Liver (tissue), 8 donors: ENCODE measurements at regions not wholly inside any gene's neighbourhood (a gene's known extent, or its start where the extent isn't known, plus 50 kb on each side); places are given as distances from the start of the nearest gene placed in this dataset.

ENCODE experiments used
- DNase-seq: peaks from one replicate; pipeline ENCODE4 v3.0.0-alpha.2; 2017; ENCODE audit warnings: low spot score
- H3K27ac ChIP-seq, 2 donors: one replicate each; pipeline ENCODE4 v1.7.0; 2013; ENCODE audit warnings: inconsistent platforms in 2 of 2, low read length in 2 of 2, control low read depth in 1 of 2, low read depth in 1 of 2, mild to moderate bottlenecking in 1 of 2
- H3K27me3 ChIP-seq, 4 donors: one replicate each; pipeline versions ENCODE4 v1.6.1 to v1.7.0; 2013; ENCODE audit warnings: low read length in 3 of 4, inconsistent platforms in 1 of 4, mild to moderate bottlenecking in 1 of 4, moderate library complexity in 1 of 4; ENCODE audit not compliant: control insufficient read depth in 4 of 4, insufficient read depth in 4 of 4
- H3K36me3 ChIP-seq, 4 donors: one replicate each; pipeline versions ENCODE4 v1.6.1 to v1.7.0; 2013; ENCODE audit warnings: low read length in 3 of 4, mild to moderate bottlenecking in 3 of 4, low read depth in 1 of 4, moderate library complexity in 1 of 4; ENCODE audit not compliant: control insufficient read depth in 4 of 4, insufficient read depth in 3 of 4
- H3K4me1 ChIP-seq, 4 donors: one replicate each; pipeline versions ENCODE4 v1.6.1 to v1.7.0; 2013; ENCODE audit warnings: low read length in 3 of 4, mild to moderate bottlenecking in 3 of 4, moderate library complexity in 1 of 4; ENCODE audit not compliant: control insufficient read depth in 4 of 4, insufficient read depth in 4 of 4
- H3K4me3 ChIP-seq, 3 donors: one replicate each; pipeline versions ENCODE4 v1.6.1 to v1.7.0; 2013; ENCODE audit warnings: low read length in 3 of 3, control low read depth in 1 of 3, low read depth in 1 of 3, mild to moderate bottlenecking in 1 of 3
- H3K9ac ChIP-seq, 2 donors: one replicate each; pipeline ENCODE4 v1.7.0; 2013; ENCODE audit warnings: low read length in 2 of 2, mild to moderate bottlenecking in 2 of 2, moderate library complexity in 2 of 2, control low read depth in 1 of 2, low read depth in 1 of 2
- H3K9me3 ChIP-seq, 4 donors: one replicate each; pipeline versions ENCODE4 v1.6.1 to v1.7.0; 2013; ENCODE audit warnings: low read length in 3 of 4; ENCODE audit not compliant: control insufficient read depth in 4 of 4
- ATF3 ChIP-seq: IDR thresholded peaks from 2 replicates; pipeline ENCODE4 v1.6.1; 2016; ENCODE audit warnings: antibody characterized with exemption
- CTCF ChIP-seq: fragments of 150-350 bp; IDR thresholded peaks from 2 replicates; pipeline ENCODE4 v1.5.1; 2017; ENCODE audit warnings: improper control_type of control experiment, low read depth, low read length; ENCODE audit not compliant: missing input control
- EGR1 ChIP-seq, 2 donors: IDR thresholded peaks; 2 replicates each; pipeline ENCODE4 v1.6.1; 2016 to 2018; ENCODE audit warnings: antibody characterized with exemption in 2 of 2, low read depth in 2 of 2
- FOXA1 ChIP-seq: IDR thresholded peaks from 2 replicates; pipeline ENCODE4 v1.6.1; 2016; ENCODE audit warnings: antibody characterized with exemption
- FOXA2 ChIP-seq: IDR thresholded peaks from 2 replicates; pipeline ENCODE4 v1.6.1; 2016; ENCODE audit warnings: antibody characterized with exemption
- GABPA ChIP-seq, 2 donors: IDR thresholded peaks in 1 of 2; conservative IDR thresholded peaks in 1 of 2; 2 replicates each; pipeline ENCODE4 v1.6.1; 2016; ENCODE audit warnings: antibody characterized with exemption in 2 of 2, mild to moderate bottlenecking in 1 of 2, moderate library complexity in 1 of 2
- HNF4A ChIP-seq, 2 donors: conservative IDR thresholded peaks; 2 replicates each; pipeline ENCODE4 v1.6.1; 2016; ENCODE audit warnings: antibody characterized with exemption in 2 of 2, mild to moderate bottlenecking in 2 of 2
- HNF4G ChIP-seq: IDR thresholded peaks from 2 replicates; pipeline ENCODE4 v1.6.1; 2016; ENCODE audit warnings: antibody characterized with exemption
- JUND ChIP-seq, 2 donors: IDR thresholded peaks; 2 replicates each; pipeline ENCODE4 v1.6.1; 2016; ENCODE audit warnings: antibody characterized with exemption in 2 of 2
- MAX ChIP-seq: IDR thresholded peaks from 2 replicates; pipeline ENCODE4 v1.6.1; 2016; ENCODE audit warnings: antibody characterized with exemption
- NR2F2 ChIP-seq: IDR thresholded peaks from 2 replicates; pipeline ENCODE4 v1.6.1; 2016; ENCODE audit warnings: antibody characterized with exemption
- RAD21 ChIP-seq, 2 donors: IDR thresholded peaks; 2 replicates each; pipeline ENCODE4 v1.6.1; 2016; ENCODE audit warnings: antibody characterized with exemption in 2 of 2, mild to moderate bottlenecking in 2 of 2
- RXRA ChIP-seq, 2 donors: IDR thresholded peaks; 2 replicates each; pipeline ENCODE4 v1.6.1; 2017 to 2018; ENCODE audit warnings: antibody characterized with exemption in 2 of 2, mild to moderate bottlenecking in 1 of 2
- TAF1 ChIP-seq: conservative IDR thresholded peaks from 2 replicates; pipeline ENCODE4 v1.6.1; 2016; ENCODE audit warnings: antibody characterized with exemption, mild to moderate bottlenecking
- YY1 ChIP-seq: IDR thresholded peaks from 2 replicates; pipeline ENCODE4 v1.6.1; 2016; ENCODE audit warnings: antibody characterized with exemption, mild to moderate bottlenecking
- ZBTB33 ChIP-seq: IDR thresholded peaks from 2 replicates; pipeline ENCODE4 v1.6.1; 2016; ENCODE audit warnings: antibody characterized with exemption
- WGBS: extraction: QIAGEN DNeasy Blood & Tissue Kit; methylation state at CpG from one replicate; pipeline ENCODE4 v1.1.7; 2013; 5-methylcytosine and 5-hydroxymethylcytosine counted together
- donor health status: healthy.
- donor health status: healthy.
- donor health status: healthy.
- donor health status: healthy.
- donor health status: healthy.

- 92% methylated on average over 5 of the region's 5 CpGs for WGBS
Measured at GRCh38 chr1:78424720-78425119, 66.1 kb upstream of the PTGFR start.

GRCh38 chr1:78426408-78426807, 64.4 kb upstream of the PTGFR start:
- no peak for TF ChIP-seq YY1
- TF ChIP-seq CTCF: no peak
- no peak for TF ChIP-seq ATF3
- no peak for TF ChIP-seq EGR1 (IDR thresholded peaks at IDR 0.05; ENCODE audit: low read depth in 2 of 2)
- no peak for TF ChIP-seq TAF1
- no peak for TF ChIP-seq HNF4G
- no peak for TF ChIP-seq ZBTB33
- no peak for TF ChIP-seq GABPA (IDR thresholded peaks at IDR 0.05 in 1 of 2, conservative IDR thresholded peaks at IDR 0.05 in 1 of 2)
- TF ChIP-seq MAX: no peak
- no peak for TF ChIP-seq FOXA2
- TF ChIP-seq RAD21 (IDR thresholded peaks at IDR 0.05): no peak
- no peak for TF ChIP-seq NR2F2
- TF ChIP-seq HNF4A (conservative IDR thresholded peaks at IDR 0.05): no peak
- no peak for TF ChIP-seq FOXA1
- no peak for TF ChIP-seq RXRA (IDR thresholded peaks at IDR 0.05)
- Histone ChIP-seq H3K36me3 (no peaks in the 10 kb centered on the region), H3K4me3 (no peak overlapping the region), H3K27ac (no peak overlapping the region), H3K9ac (no peak overlapping the region), H3K9me3 (no peaks in the 10 kb centered on the region), H3K4me1 (no peaks in the 10 kb centered on the region), H3K27me3 (no peaks in the 10 kb centered on the region)
- 78% methylated on average over 4 of the region's 4 CpGs for WGBS
- DNase-seq: no peak

More at GRCh38 chr1:78424720-78425119, 66.1 kb upstream of the PTGFR start:
- Histone ChIP-seq H3K9me3 (no peaks in the 10 kb centered on the region), H3K4me1 (no peaks in the 10 kb centered on the region), H3K4me3 (no peak overlapping the region), H3K9ac (no peak overlapping the region), H3K27me3 (no peaks in the 10 kb centered on the region), H3K36me3 (no peaks in the 10 kb centered on the region), H3K27ac (no peak overlapping the region)
- DNase-seq: no peak
- TF ChIP-seq ATF3 (no peak), EGR1 (IDR thresholded peaks at IDR 0.05; ENCODE audit: low read depth in 2 of 2) (no peak)

GRCh38 chr1:78427506-78427905, 63.3 kb upstream of the PTGFR start:
- H3K4me3 ChIP-seq: no peak overlapping the region
- 59% methylated on average over 2 of the region's 2 CpGs for WGBS
- no peak overlapping the region for H3K9ac ChIP-seq
- TF ChIP-seq RXRA (IDR thresholded peaks at IDR 0.05) (no peak), TAF1 (no peak), FOXA2 (no peak), GABPA (IDR thresholded peaks at IDR 0.05 in 1 of 2, conservative IDR thresholded peaks at IDR 0.05 in 1 of 2) (no peak), HNF4G (no peak), ATF3 (no peak), FOXA1 (no peak), ZBTB33 (no peak), CTCF (no peak), HNF4A (conservative IDR thresholded peaks at IDR 0.05) (no peak), JUND (IDR thresholded peaks at IDR 0.05) (no peak), RAD21 (IDR thresholded peaks at IDR 0.05) (no peak), EGR1 (IDR thresholded peaks at IDR 0.05; ENCODE audit: low read depth in 2 of 2) (no peak), NR2F2 (no peak), MAX (no peak), YY1 (no peak)

More at GRCh38 chr1:78427506-78427905, 63.3 kb upstream of the PTGFR start:
- Histone ChIP-seq H3K4me1 (no peaks in the 10 kb centered on the region), H3K36me3 (no peaks in the 10 kb centered on the region), H3K27ac (no peak overlapping the region), H3K27me3 (no peaks in the 10 kb centered on the region), H3K9me3 (no peaks in the 10 kb centered on the region)
- DNase-seq: no peak
